Body of pancreas (tissue), 4 donors: ENCODE measurements at regions not wholly inside any gene's neighbourhood (a gene's known extent, or its start where the extent isn't known, plus 50 kb on each side); places are given as distances from the start of the nearest gene placed in this dataset.
A peak's percentile ranks its signal among the peaks of the same experiment; 100 is the strongest.
"Not testable (repeated sequence)": the region's sequence is repeated elsewhere in the genome, so short reads cannot be mapped to it uniquely, and the experiment has no call there.

Experiments used
- ATAC-seq: fragments of 150-250 bp; one replicate; pipeline ENCODE4 v1.9.1; 2016
- DNase-seq, 4 donors: peaks; one replicate each; pipeline ENCODE4 v3.0.0-alpha.2; 2019
- H3K27ac ChIP-seq, 4 donors: fragments of 200-600 bp; sonication (generic); 1 replicate in 3 of 4; 2 replicates in 1 of 4; pipeline versions ENCODE4 v1.5.1 to v1.6.1; 2016 to 2019; ENCODE audit warnings: mild to moderate bottlenecking in 1 of 4, mixed read lengths in 1 of 4, moderate library complexity in 1 of 4
- H3K27me3 ChIP-seq, 2 donors: fragments of 200-600 bp; sonication (generic); one replicate each; pipeline ENCODE4 v1.6.0; 2016; ENCODE audit warnings: mild to moderate bottlenecking in 1 of 2
- H3K36me3 ChIP-seq, 2 donors: fragments of 200-600 bp; sonication (generic); replicated peaks in 1 of 2; 2 replicates each; pipeline ENCODE4 v1.5.1; 2016; ENCODE audit warnings: low read depth in 2 of 2; ENCODE audit not compliant: insufficient read depth in 1 of 2
- H3K4me1 ChIP-seq: fragments of 200-600 bp; sonication (generic); one replicate; pipeline ENCODE4 v1.6.0; 2016
- H3K4me3 ChIP-seq, 2 donors: fragments of 200-600 bp; sonication (generic); 1 replicate in 1 of 2; 2 replicates in 1 of 2; pipeline ENCODE4 v1.5.1; 2016 to 2019
- H3K9me3 ChIP-seq, 3 donors: fragments of 200-600 bp; sonication (generic); 1 replicate in 2 of 3; 2 replicates in 1 of 3; pipeline ENCODE4 v1.5.1; 2016
- POLR2A ChIP-seq, 3 donors: fragments of 450-650 bp; IDR thresholded peaks; one replicate each; pipeline ENCODE4 v1.6.1; 2016; ENCODE audit warnings: antibody characterized with exemption in 3 of 3, mild to moderate bottlenecking in 2 of 3
- WGBS, 2 donors: methylation state at CpG; one replicate each; pipeline ENCODE4 v1.1.5; 2017; 5-methylcytosine and 5-hydroxymethylcytosine counted together
- intact Hi-C: fragments of 100-400 bp; cut with DNase I; formaldehyde crosslinking; loops from one replicate; pipeline ENCODE4 v1.15.1; 2023
- TF ChIP-seq, protein P1 (sequence below), 7 experiments: fragments of 450-650 bp in 4 of 7; fragments of 200-600 bp in 3 of 7; sonication (generic) in 3 of 7; IDR thresholded peaks; one replicate each; pipeline ENCODE4 v1.5.1; 2016 to 2019; ENCODE audit warnings: antibody characterized with exemption in 7 of 7

DNA sequence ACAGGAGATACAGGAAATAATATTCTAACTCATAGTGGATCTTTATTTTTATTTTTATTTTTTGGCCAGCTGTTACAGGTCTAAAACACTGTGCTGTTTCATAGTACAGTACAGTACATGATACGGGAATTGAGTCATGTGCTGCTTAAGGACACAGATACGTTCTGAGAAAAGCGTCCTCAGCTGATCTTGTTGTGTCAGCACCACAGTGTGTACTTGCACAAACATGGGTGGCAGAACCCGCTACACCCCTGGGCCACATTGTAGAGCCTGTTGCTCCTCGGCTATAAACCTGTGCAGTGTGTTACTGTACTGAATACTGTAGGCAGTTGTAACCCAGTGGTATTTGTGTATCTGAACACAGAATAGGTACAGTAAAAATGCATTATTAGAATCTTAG lies 183.4 kb downstream of the OR4M2 start:
- TF ChIP-seq, protein P1, sequence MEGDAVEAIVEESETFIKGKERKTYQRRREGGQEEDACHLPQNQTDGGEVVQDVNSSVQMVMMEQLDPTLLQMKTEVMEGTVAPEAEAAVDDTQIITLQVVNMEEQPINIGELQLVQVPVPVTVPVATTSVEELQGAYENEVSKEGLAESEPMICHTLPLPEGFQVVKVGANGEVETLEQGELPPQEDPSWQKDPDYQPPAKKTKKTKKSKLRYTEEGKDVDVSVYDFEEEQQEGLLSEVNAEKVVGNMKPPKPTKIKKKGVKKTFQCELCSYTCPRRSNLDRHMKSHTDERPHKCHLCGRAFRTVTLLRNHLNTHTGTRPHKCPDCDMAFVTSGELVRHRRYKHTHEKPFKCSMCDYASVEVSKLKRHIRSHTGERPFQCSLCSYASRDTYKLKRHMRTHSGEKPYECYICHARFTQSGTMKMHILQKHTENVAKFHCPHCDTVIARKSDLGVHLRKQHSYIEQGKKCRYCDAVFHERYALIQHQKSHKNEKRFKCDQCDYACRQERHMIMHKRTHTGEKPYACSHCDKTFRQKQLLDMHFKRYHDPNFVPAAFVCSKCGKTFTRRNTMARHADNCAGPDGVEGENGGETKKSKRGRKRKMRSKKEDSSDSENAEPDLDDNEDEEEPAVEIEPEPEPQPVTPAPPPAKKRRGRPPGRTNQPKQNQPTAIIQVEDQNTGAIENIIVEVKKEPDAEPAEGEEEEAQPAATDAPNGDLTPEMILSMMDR (IDR thresholded peaks at IDR 0.05): no peak
- TF ChIP-seq POLR2A (IDR thresholded peaks at IDR 0.05): no peak
- Histone ChIP-seq H3K4me1 (no peaks in the 10 kb centered on the region), H3K36me3 (no peaks in the 10 kb centered on the region), H3K4me3 (no peak overlapping the region), H3K9me3 (no peaks in the 10 kb centered on the region), H3K27ac (no peak overlapping the region), H3K27me3 (no peaks in the 10 kb centered on the region)
- intact Hi-C loops: no loop called here
- no peak for DNase-seq
- WGBS, 2 donors: 39 to 62% methylated on average over 5 of the region's 5 CpGs
- ATAC-seq: no peak

DNA sequence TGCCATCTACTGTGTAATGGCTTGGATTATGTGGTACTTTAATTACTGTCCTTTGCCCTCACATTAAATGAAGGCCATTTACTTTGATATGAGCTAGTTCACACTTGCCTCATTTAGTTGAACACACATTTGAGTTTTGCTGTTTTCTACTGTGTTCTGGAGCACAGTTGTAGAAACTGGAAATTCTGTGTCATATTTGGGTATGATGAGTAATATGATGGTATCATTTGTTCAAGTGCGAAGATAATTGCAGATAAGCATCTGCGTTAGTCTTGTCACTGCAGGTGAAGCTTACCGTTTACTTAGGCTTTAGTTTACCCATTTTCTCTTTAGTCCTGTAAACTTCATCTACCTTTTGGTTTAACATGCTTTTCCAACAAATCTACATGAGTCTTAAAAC lies 183.9 kb downstream of the OR4M2 start:
- WGBS, 2 donors: 60 to 65% methylated on average over 3 of the region's 3 CpGs
- H3K27ac ChIP-seq, intact Hi-C loops, H3K27me3 ChIP-seq, H3K36me3 ChIP-seq, ATAC-seq, H3K9me3 ChIP-seq, H3K4me3 ChIP-seq, H3K4me1 ChIP-seq, DNase-seq: not testable (repeated sequence)

DNA sequence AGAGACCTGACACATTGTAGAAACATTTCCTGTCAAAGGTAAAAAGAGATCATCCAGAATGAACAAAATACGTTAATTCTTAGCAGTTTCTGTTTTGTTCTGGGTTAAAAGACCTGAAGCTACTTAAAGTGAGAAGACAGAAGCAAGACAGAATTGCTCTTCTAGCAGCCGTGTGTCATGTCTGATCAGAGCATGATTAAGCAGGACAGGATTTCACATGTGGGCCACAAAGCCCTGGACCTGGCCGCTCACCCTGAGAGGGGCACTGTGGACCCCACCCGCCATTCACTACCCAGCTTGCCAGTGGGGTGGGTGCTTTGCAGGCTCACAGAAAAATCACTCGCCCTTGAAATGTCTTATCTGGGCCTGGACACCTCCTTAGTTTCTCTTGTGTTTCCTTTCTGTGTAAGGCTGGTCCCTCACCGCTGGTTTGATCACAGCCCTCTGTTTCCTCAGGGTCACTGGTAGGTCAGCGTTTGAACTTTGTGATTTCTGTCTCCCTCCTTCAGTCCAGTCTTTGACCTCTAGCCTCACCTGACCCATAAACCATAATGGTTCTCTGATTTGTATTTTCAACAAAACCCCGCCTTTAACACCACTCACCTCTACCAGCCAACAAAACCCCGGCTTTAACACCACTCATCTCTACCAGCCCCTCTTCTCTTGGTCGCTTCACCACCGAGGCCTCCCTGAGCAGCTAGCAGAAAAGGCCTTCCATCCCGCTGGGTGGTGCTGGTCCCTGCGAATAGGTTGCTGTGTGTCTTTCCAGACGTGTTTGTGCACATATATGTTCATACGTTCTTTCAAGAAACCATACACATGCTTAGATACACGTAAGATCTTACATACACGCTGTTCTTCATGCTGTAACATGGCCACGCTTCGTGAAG lies 185.0 kb downstream of the OR4M2 start:
- DNase-seq: no peak
- no peaks in the 10 kb centered on the region for H3K4me1 ChIP-seq
- intact Hi-C loops: no loop called here
- H3K9me3 ChIP-seq: no peaks in the 10 kb centered on the region
- H3K27ac ChIP-seq: no peak overlapping the region
- 58 to 66% methylated on average over 19 of the region's 19 CpGs for WGBS, 2 donors
- no peaks in the 10 kb centered on the region for H3K27me3 ChIP-seq
- H3K4me3 ChIP-seq: no peak overlapping the region
- ATAC-seq: no peak
- H3K36me3 ChIP-seq: no peaks in the 10 kb centered on the region
- TF ChIP-seq, protein P1 (IDR thresholded peaks at IDR 0.05): no peak
- no peak for TF ChIP-seq POLR2A (IDR thresholded peaks at IDR 0.05)

DNA sequence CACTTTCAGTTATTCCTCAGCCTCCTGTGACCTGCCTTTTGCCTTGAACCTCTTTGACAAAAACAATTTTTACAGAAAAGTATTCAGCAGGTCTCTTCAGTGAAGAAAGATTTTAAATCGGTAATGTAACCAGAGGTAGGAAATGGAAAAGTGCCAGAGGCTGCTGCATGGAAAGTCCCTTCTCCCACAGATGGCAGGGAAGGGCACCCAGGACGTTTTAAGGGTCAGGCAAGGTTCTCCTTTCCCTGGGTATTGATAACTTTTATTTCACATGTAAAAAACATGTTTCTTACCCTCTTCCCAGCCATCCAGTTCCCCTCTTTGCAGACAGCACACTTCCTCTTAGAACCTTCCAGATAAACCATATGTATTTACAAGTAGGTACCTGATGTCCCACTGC lies 185.6 kb downstream of the OR4M2 start:
- no peaks in the 10 kb centered on the region for H3K9me3 ChIP-seq
- ATAC-seq: peak; percentile 48

DNA sequence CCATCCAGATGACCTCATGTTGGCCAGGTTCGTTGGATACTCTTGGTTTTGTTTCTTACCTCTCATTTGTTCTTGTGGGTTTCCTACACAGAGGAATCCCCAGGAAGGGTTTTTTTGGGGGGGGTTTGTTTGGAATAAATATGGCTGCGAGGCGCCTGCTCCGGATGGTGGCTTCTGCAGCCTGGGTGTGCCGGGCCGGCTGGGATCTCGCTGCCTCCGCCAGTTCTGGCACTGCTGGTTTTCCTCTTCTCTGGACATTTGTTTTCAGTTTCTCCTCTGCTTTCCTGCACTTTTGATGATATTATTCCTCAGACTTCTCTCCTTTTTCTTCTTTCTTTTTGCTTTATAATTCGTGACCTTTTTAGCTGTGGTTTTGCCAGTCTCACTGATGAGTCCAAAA lies 187.4 kb downstream of the OR4M2 start:
- H3K4me1 ChIP-seq: no peaks in the 10 kb centered on the region
- no peaks in the 10 kb centered on the region for H3K27me3 ChIP-seq
- H3K9me3 ChIP-seq: no peaks in the 10 kb centered on the region
- H3K27ac ChIP-seq: no peak overlapping the region
- ATAC-seq: no peak
- DNase-seq: no peak
- H3K4me3 ChIP-seq: no peak overlapping the region
- TF ChIP-seq, protein P1 (IDR thresholded peaks at IDR 0.05): no peak
- no peak for TF ChIP-seq POLR2A (IDR thresholded peaks at IDR 0.05)
- intact Hi-C loops: no loop called here
- whole genome bisulfite sequencing, 2 donors: 71 to 76% methylated on average over 9 of the region's 9 CpGs
- H3K36me3 ChIP-seq: no peaks in the 10 kb centered on the region

More for the DNA sequence above, 185.6 kb downstream of the OR4M2 start:
- intact Hi-C loops: no loop called here
- TF ChIP-seq POLR2A (IDR thresholded peaks at IDR 0.05): no peak
- TF ChIP-seq, protein P1 (IDR thresholded peaks at IDR 0.05): no peak
- peak in 1 of 4 donors; percentile 23 for DNase-seq
- Histone ChIP-seq H3K36me3 (no peaks in the 10 kb centered on the region), H3K27ac (no peak overlapping the region), H3K4me3 (no peak overlapping the region), H3K4me1 (no peaks in the 10 kb centered on the region), H3K27me3 (no peaks in the 10 kb centered on the region)
- 23 to 29% methylated on average over 2 of the region's 2 CpGs for WGBS, 2 donors

DNA sequence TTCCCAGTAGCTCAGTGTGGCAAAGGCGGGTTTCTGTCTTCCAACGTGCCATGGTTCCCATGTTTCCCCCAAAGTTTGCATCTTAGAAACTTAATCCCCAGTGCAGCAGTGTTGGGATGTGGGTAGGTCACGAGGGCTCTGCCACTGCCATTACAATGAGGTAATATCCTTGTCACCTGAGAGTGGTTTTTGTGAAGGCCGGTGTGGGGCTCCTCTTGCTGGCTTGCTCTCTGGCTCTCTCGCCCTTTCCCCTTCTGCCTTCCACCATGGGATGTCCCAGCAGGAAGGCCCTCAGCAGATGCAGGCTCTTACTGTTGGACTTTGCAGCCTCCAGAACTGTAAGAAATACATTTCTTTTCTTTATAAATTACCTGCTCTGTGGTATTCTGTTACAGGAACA lies 187.9 kb downstream of the OR4M2 start:
- ATAC-seq, H3K27me3 ChIP-seq, H3K4me1 ChIP-seq, DNase-seq, H3K36me3 ChIP-seq, H3K9me3 ChIP-seq, H3K27ac ChIP-seq, intact Hi-C loops, H3K4me3 ChIP-seq: not testable (repeated sequence)
- WGBS, 2 donors: 65 to 71% methylated on average over 5 of the region's 5 CpGs

DNA sequence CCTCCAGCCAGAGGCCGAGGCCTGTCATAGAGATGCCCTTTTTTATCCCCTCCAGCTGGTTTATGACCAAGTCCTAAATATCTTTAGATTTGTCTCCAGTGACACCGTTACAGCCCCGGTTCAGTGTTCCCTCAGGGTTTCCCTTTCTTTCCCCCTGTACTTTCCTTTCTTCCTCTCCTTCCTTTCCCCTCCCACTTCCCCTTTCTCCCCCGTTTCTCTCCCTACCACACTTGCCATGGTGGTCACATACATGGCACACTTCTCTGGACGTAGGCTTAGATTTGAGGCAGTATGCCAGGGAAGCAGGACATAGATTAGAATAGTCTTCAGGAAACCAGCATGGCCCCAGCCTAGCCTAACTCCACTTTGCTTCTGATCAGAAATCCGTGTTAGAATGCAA lies 188.3 kb downstream of the OR4M2 start:
- ATAC-seq, DNase-seq, intact Hi-C loops, H3K27ac ChIP-seq, H3K27me3 ChIP-seq, H3K4me3 ChIP-seq, H3K4me1 ChIP-seq, H3K9me3 ChIP-seq, H3K36me3 ChIP-seq: not testable (repeated sequence)
- WGBS, 2 donors: 50 to 51% methylated on average over 6 of the region's 6 CpGs
